HG03457 (cell line): ENCODE measurements at regions not wholly inside any gene's neighbourhood (a gene's known extent, or its start where the extent isn't known, plus 50 kb on each side); places are given as distances from the start of the nearest gene placed in this dataset.

Experiments
- ATAC-seq: cut with Tn5 transposase; IDR thresholded peaks from one replicate; pipeline ENCODE4 v1.9.1; 2021; ENCODE audit warnings: moderate number of reproducible peaks; ENCODE audit not compliant: unreplicated experiment

- ATAC-seq: no peak
Measured at GRCh38 chrX:15985937-15986336, 131.3 kb upstream of the AP1S2 start.

- ATAC-seq: no peak
Measured at GRCh38 chrX:15983034-15983433, 128.4 kb upstream of the AP1S2 start.

- no peak for ATAC-seq
Measured at GRCh38 chrX:15977644-15978043, 123.0 kb upstream of the AP1S2 start.

- ATAC-seq: no peak
Measured at GRCh38 chrX:15976396-15976795, 121.8 kb upstream of the AP1S2 start.

- no peak for ATAC-seq
Measured at GRCh38 chrX:15973946-15974345, 119.3 kb upstream of the AP1S2 start.

- ATAC-seq: no peak
Measured at GRCh38 chrX:15973299-15973698, 118.7 kb upstream of the AP1S2 start.

GRCh38 chrX:15971696-15972095 lies 117.1 kb upstream of the AP1S2 start:
- ATAC-seq: no peak

GRCh38 chrX:15963858-15964257 lies 109.2 kb upstream of the AP1S2 start:
- ATAC-seq: no peak

GRCh38 chrX:15960237-15960636 lies 105.6 kb upstream of the AP1S2 start:
- no peak for ATAC-seq

- ATAC-seq: no peak
Measured at GRCh38 chrX:15956681-15957080, 102.1 kb upstream of the AP1S2 start.

GRCh38 chrX:15953801-15954200 lies 99.2 kb upstream of the AP1S2 start:
- no peak for ATAC-seq

GRCh38 chrX:15952212-15952611 lies 97.6 kb upstream of the AP1S2 start:
- ATAC-seq: no peak

GRCh38 chrX:15948318-15948660 lies 93.7 kb upstream of the AP1S2 start:
- ATAC-seq: no peak

GRCh38 chrX:15947648-15948317 lies 93.2 kb upstream of the AP1S2 start:
- ATAC-seq: no peak

- ATAC-seq: no peak
Measured at GRCh38 chrX:15946783-15947580, 92.4 kb upstream of the AP1S2 start.

GRCh38 chrX:15943391-15943790 lies 88.8 kb upstream of the AP1S2 start:
- no peak for ATAC-seq

GRCh38 chrX:15942307-15942706 lies 87.7 kb upstream of the AP1S2 start:
- ATAC-seq: no peak

- no peak for ATAC-seq
Measured at GRCh38 chrX:15939737-15940136, 85.1 kb upstream of the AP1S2 start.

GRCh38 chrX:15938072-15938471 lies 83.5 kb upstream of the AP1S2 start:
- ATAC-seq: no peak

- ATAC-seq: no peak
Measured at GRCh38 chrX:15931362-15931761, 76.7 kb upstream of the AP1S2 start.

- ATAC-seq: no peak
Measured at GRCh38 chrX:15930585-15930984, 76.0 kb upstream of the AP1S2 start.

- no peak for ATAC-seq
Measured at GRCh38 chrX:15929194-15929593, 74.6 kb upstream of the AP1S2 start.

- ATAC-seq: no peak
Measured at GRCh38 chrX:15926622-15927021, 72.0 kb upstream of the AP1S2 start.
